ENCODE measurements at regions not wholly inside any gene's neighbourhood (a gene's known extent, or its start where the extent isn't known, plus 50 kb on each side); places are given as distances from the start of the nearest gene placed in this dataset.

GRCh38 chr17:77027271-77027889 is 113.4 kb upstream of the SEC14L1 start:
- TF ChIP-seq CTCF (conservative IDR thresholded peaks at IDR 0.05; ENCODE audit: low read depth, low read length) = no peak

GRCh38 chr17:77028900-77029299 is 111.9 kb upstream of the SEC14L1 start:
- TF ChIP-seq CTCF (conservative IDR thresholded peaks at IDR 0.05; ENCODE audit: low read depth, low read length) = no peak
- no peak for DNase-seq (ENCODE audit: low read depth)
- no peak overlapping the region for H3K4me3 ChIP-seq (ENCODE audit: low read depth, low read length)

More at GRCh38 chr17:77027271-77027889, 113.4 kb upstream of the SEC14L1 start:
- DNase-seq (ENCODE audit: low read depth) = no peak
- no peak overlapping the region for H3K4me3 ChIP-seq (ENCODE audit: low read depth, low read length)

GRCh38 chr17:77032929-77033328 is 107.8 kb upstream of the SEC14L1 start:
- TF ChIP-seq CTCF (conservative IDR thresholded peaks at IDR 0.05; ENCODE audit: low read depth, low read length) = no peak
- DNase-seq (ENCODE audit: low read depth) = no peak
- no peak overlapping the region for H3K4me3 ChIP-seq (ENCODE audit: low read depth, low read length)

GRCh38 chr17:77033892-77034404 is 106.8 kb upstream of the SEC14L1 start:
- no peak for TF ChIP-seq CTCF (conservative IDR thresholded peaks at IDR 0.05; ENCODE audit: low read depth, low read length)
- DNase-seq (ENCODE audit: low read depth) = no peak
- no peak overlapping the region for H3K4me3 ChIP-seq (ENCODE audit: low read depth, low read length)

GRCh38 chr17:77034677-77035424 is 105.9 kb upstream of the SEC14L1 start:
- H3K4me3 ChIP-seq (ENCODE audit: low read depth, low read length) = no peak overlapping the region

GRCh38 chr17:77035526-77035925 is 105.2 kb upstream of the SEC14L1 start:
- H3K4me3 ChIP-seq (ENCODE audit: low read depth, low read length) = no peak overlapping the region
- TF ChIP-seq CTCF (conservative IDR thresholded peaks at IDR 0.05; ENCODE audit: low read depth, low read length) = no peak
- DNase-seq (ENCODE audit: low read depth) = no peak

More at GRCh38 chr17:77034677-77035424, 105.9 kb upstream of the SEC14L1 start:
- TF ChIP-seq CTCF (conservative IDR thresholded peaks at IDR 0.05; ENCODE audit: low read depth, low read length) = no peak
- DNase-seq (ENCODE audit: low read depth) = no peak

Measured in epithelial cell of proximal tubule (primary cell).